ENCODE measurements at regions not wholly inside any gene's neighbourhood (a gene's known extent, or its start where the extent isn't known, plus 50 kb on each side); places are given as distances from the start of the nearest gene placed in this dataset.

- no peak for TF ChIP-seq CTCF (IDR thresholded peaks at IDR 0.05; ENCODE audit: low read length, missing control alignments)
- H3K4me3 ChIP-seq (replicated peaks; ENCODE audit: low read depth, low read length) = no peak overlapping the region
- no peak for DNase-seq (ENCODE audit: low read depth)
Measured at GRCh38 chr15:85886309-85886811, 91.6 kb upstream of the KLHL25 start.

- no peak for TF ChIP-seq CTCF (IDR thresholded peaks at IDR 0.05; ENCODE audit: low read length, missing control alignments)
- no peak overlapping the region for H3K4me3 ChIP-seq (replicated peaks; ENCODE audit: low read depth, low read length)
- no peak for DNase-seq (ENCODE audit: low read depth)
Measured at GRCh38 chr15:85889956-85890619, 95.4 kb upstream of the KLHL25 start.

- no peak overlapping the region for H3K4me3 ChIP-seq (replicated peaks; ENCODE audit: low read depth, low read length)
- TF ChIP-seq CTCF (IDR thresholded peaks at IDR 0.05; ENCODE audit: low read length, missing control alignments) = no peak
- no peak for DNase-seq (ENCODE audit: low read depth)
Measured at GRCh38 chr15:85890620-85890980, 95.9 kb upstream of the KLHL25 start.

GRCh38 chr15:85891470-85891869, 96.7 kb upstream of the KLHL25 start:
- no peak for DNase-seq (ENCODE audit: low read depth)
- no peak for TF ChIP-seq CTCF (IDR thresholded peaks at IDR 0.05; ENCODE audit: low read length, missing control alignments)
- no peak overlapping the region for H3K4me3 ChIP-seq (replicated peaks; ENCODE audit: low read depth, low read length)

GRCh38 chr15:85892232-85892631, 97.5 kb upstream of the KLHL25 start:
- no peak for DNase-seq (ENCODE audit: low read depth)
- TF ChIP-seq CTCF (IDR thresholded peaks at IDR 0.05; ENCODE audit: low read length, missing control alignments) = no peak

GRCh38 chr15:85897207-85897894, 102.6 kb upstream of the KLHL25 start:
- DNase-seq (ENCODE audit: low read depth) = no peak
- no peak overlapping the region for H3K4me3 ChIP-seq (replicated peaks; ENCODE audit: low read depth, low read length)
- TF ChIP-seq CTCF (IDR thresholded peaks at IDR 0.05; ENCODE audit: low read length, missing control alignments) = no peak

More at GRCh38 chr15:85892232-85892631, 97.5 kb upstream of the KLHL25 start:
- H3K4me3 ChIP-seq (replicated peaks; ENCODE audit: low read depth, low read length) = no peak overlapping the region

Measured in fibroblast of pulmonary artery (primary cell).